ENCODE measurements at regions not wholly inside any gene's neighbourhood (a gene's known extent, or its start where the extent isn't known, plus 50 kb on each side); places are given as distances from the start of the nearest gene placed in this dataset.
"Not testable (repeated sequence)": the region's sequence is repeated elsewhere in the genome, so short reads cannot be mapped to it uniquely, and the experiment has no call there.

GRCh38 chr12:82529101-82529500 is 157.6 kb upstream of the TMTC2 start:
- DNase-seq = no peak

DNA sequence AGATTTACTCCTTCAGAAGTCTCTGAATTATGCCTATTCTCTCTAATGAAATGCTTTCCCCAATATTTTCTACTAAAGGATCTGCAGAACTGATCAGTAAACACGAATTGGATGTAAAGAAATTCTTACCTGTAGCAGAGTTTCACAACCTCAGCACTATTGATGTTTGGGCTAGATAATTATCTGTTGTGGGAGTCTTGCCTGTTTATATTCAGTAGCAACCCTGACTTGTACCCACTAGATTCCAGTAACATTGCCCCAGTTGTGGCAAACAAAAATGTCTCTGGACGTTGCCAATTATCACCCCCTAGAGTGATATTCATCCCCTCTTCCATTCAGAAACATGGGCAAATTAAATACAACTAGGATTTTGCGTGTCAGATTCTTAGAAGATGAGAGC is 156.8 kb upstream of the TMTC2 start:
- DNase-seq = no peak

- DNase-seq = no peak
These were observed 156.3 kb upstream of the TMTC2 start for GRCh38 chr12:82530394-82530793.

DNA sequence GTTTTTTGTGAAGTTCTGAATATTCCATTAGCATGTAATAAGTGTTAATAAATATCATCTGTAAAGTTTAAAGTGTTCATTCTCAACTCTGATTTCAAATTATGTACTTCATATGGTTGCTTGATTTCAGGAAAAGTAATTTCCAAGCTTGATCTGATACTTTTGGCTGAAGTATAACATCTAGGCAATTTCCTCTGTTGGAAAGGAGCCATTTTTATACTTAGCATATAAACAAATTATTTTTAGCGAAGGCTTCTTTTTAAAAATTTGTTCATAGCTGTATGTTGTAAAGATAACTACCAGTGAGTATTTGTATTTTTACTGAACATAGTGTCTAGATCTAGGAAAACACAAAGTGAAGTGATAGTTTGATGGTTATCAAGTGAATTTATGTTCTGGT is 153.4 kb upstream of the TMTC2 start:
- DNase-seq = no peak

DNA sequence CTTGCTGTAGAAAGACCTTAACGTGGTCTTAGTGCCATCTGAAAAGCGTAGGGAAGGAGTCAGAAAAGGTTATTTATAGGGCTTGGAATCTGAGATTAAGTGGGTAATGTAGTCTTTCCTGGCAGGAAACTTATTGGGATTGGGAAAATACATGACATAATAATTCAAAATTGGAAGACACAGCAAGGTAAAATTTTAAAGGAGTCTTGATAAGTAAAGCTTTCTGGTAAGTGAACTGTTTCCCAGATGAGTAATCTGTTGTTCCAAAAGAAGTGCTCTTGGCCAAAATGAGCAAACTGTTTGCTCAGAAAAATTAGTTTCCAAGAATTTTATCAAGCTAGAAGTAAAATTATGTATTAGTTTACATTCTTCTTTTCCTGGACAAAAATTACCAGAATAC is 149.3 kb upstream of the TMTC2 start:
- no peak for DNase-seq

DNA sequence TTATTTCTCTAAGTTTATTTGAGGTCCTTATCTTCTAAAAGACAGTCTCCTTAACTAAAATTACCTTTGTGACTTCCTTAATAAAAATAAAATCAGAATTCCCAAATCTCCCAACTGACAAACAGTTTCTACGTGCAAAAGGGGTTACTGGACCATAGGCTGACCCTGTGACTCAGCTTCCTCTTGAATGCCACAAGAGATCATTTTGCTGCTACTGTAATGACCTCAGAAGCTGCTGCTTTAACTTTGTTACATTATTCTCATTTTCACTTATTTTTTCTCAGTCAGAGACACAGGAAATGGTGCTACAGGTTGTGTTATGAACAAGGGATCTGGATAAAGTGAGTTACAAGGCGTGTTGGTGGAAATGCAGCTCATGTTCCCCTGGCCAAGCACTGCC is 132.2 kb upstream of the TMTC2 start:
- no peak for DNase-seq

- no peak for DNase-seq
These were observed 131.0 kb upstream of the TMTC2 start for GRCh38 chr12:82555699-82556098.

DNA sequence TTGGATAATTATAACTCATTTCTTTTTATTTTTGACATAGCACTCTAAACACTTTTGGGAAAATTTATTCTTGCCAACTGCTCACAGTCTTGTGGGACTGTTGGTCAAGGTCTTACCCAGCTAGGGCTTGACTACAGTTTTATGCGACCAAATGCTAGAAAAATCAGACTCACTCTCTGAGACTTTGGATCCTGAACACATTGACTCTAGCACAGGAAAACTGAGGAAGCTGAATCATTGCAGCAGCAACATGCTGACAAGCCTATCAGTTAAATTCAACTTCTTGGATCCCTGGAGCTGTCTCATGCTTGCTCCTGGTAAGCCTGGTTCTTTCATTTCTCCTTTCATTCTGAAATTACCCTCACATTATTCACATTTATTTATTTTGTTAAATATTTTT is 120.7 kb upstream of the TMTC2 start:
- no peak for DNase-seq

DNA sequence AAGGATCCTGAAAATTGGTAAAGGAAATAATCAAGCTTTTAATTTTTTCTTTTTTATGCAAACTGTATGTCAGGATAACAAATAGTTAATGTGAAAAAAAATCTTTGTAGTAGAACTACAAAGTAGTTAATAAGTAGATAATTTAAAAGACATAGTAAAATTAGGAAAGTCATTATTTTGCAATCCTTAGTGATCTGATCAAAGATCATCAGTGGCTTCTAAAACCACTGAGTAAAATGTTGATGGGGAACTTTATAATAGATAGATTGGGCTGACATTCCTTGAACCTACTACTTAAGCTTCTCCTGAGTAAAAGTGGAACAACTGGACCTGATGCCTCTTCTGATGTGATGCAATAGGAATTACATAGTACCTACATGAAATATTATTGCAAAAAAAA is 119.0 kb upstream of the TMTC2 start:
- DNase-seq = no peak

- no peak for DNase-seq
These were observed 112.5 kb upstream of the TMTC2 start for GRCh38 chr12:82574191-82574590.

- DNase-seq = no peak
These were observed 108.0 kb upstream of the TMTC2 start for GRCh38 chr12:82578725-82579124.

DNA sequence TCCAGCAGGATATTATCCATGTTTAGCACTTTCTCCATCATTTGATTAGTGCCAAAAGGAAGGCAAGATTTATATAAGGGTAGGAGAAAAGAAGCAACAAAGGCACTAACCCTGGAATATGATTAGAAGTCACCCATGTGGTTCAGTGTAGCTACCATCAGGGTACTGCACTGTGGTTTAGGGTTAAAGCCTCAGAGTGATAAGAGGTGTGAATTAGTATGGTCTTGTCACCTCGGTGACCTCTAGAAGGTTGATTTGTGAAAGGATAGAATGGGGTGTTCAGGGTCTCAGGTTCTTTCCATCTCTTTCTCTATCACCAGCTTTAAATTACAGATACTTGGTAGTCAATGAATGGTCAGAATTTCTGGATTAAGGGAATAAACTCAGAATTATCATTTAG is 103.0 kb upstream of the TMTC2 start:
- DNase-seq = no peak

GRCh38 chr12:82593143-82593542 is 93.6 kb upstream of the TMTC2 start:
- DNase-seq = no peak

DNA sequence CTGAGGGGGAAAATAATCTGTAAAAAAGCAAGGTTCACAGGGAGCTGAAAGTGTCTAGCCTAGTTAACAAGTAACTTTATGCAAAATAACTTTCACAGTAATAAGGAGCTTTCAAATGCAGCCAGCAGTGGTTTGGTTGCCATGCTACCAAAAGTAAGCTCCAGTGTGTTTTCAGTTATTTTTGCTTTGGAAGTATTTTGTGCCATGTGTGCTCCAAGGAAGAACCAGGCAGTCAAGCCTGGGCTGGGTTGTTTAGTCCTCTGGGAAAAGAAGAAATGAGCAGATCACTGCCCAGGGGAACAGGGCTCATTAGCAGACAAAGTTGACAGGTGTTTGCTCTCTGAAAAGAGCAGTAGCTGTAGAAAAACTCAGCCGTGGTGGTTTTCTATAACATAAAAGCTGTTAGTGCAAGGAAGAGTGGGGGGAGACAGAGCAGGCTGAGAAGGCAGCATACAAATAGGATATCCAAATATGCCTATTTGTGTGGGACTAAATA is 92.8 kb upstream of the TMTC2 start:
- no peak for DNase-seq

DNA sequence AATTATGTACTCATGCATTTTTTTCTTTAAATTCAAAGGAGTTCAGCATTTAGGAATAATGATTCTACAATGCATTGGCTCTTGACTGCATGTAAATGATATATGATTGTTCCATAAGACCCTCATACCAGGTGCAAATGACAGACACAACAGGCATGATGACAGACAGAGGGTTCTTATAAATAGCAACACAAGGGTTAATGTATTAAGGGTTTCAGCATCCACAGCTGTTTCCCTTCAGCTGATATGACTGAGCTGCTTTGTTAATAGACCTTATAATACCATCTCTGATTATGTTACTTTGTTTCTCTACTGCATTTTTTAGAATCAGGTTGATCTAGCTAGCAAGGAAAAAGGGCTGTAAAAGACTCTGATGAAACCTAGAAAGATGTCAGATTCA is 90.8 kb upstream of the TMTC2 start:
- DNase-seq = no peak

- DNase-seq = no peak
These were observed 90.2 kb upstream of the TMTC2 start for GRCh38 chr12:82596483-82596882.

DNA sequence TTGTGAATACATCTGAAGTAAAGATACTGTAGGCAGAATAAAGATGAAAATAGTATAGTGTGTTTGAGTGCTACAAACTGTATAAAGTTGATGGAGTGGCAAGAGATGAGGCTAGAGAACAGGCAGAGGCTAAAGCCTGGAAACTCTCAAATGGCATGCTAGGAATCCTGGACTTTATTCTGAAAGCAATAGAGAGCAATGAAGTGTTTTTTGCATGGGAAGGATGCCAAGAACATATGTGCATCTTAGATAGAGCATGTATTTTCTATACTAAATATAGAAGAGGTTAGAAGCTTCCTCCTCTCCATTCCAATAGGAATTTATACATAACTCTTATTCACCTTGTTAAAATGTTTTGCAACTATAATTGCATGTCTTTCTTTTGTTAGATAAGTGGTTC is 86.3 kb upstream of the TMTC2 start:
- DNase-seq = no peak

DNA sequence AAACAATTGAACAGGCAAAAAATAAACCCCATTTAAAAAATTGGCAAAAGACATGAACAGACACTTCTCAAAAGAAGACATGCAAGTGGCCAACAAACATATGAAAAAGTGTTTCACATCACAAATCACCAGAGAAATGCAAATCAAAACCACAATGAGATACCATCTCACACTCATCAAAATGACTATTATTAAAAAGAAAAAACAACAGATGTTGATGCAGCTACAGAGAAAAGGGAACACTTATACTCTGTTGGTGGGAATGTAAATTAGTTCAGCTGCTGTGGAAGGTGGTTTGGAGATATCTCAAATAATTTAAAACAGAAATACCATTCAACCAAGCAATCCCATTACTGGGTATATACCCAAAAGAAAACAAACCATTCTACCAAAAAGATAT is 83.1 kb upstream of the TMTC2 start:
- not testable (repeated sequence) for DNase-seq

DNA sequence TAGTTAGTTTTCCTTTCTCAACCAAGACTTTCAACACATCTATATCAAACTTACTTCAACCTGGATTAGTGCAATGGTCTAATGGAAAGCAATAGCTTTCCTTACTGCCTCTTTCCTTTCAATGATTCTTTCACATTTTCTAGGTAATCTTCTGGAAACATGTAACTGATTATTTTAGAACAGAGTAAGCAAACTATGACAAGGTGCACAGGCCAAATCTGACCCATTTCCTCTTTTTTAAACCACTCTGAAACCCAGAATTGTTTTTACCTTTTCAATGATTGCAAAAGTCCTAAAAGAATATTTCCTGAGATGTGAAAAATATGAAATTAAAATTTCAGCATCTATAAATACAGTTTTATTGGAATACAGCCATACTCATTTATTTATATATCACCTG is 81.6 kb upstream of the TMTC2 start:
- DNase-seq = no peak

GRCh38 chr12:82608706-82609105 is 78.0 kb upstream of the TMTC2 start:
- no peak for DNase-seq

GRCh38 chr12:82609234-82609914 is 77.3 kb upstream of the TMTC2 start:
- DNase-seq = no peak

DNA sequence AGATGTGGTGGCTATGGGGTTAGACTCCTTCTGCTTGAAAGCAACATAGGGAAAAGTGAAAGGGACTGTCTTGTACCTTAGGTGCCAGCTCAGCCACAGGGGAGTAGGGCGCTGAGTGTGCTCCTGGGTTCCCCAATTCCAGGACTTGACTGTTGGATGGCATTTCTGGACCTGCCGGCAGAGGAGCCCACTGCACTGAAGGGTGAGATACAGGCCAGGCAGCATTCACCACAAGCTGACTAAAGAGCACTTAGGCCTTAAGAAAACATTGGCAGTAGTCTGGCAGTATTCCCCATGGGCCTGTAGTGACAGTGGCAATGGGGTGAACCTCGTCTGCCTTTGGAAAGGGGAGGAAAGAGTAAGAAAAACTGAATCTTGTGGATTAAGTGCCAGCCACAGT is 67.1 kb upstream of the TMTC2 start:
- no peak for DNase-seq

DNA sequence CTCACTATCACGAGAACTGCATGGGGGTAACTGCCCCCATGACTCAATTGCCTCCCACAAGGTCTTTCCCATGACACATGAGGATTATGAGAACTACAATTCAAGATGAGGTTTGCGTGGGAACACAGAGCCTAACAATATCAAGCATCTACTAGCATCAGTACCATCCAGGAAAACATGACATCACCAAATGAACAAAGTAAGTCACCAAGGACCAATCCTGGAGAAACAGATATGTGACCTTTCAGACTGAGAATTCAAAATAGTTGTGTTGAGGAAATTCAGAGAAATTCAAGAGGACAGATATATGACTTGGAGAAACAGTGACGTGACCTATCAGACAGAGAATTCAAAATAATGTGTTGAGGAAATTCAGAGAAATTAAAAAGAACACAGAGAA is 65.8 kb upstream of the TMTC2 start:
- DNase-seq = no peak

DNA sequence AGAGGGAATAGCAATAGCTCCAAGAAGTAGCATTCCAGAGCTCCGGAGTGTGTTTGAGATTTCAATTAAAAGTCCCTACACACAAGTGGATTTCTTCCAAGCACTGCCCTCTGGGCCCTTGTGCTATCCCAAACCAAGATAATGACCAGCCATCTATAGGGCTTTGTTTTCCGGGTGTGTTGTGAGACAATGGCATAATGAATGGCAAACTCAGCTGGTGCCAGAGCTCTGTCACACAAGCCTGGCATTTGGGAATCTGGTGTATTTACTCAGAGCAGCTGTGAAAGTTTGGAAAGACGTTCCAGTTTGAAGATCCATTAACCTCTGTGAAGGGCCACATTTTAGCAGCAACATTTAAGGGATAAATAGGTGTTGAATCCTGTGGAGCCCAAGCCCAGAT is 61.2 kb upstream of the TMTC2 start:
- no peak for DNase-seq

- DNase-seq = peak; percentile 4
These were observed 58.9 kb upstream of the TMTC2 start for GRCh38 chr12:82627799-82628198.

Measured in hematopoietic multipotent progenitor cell treated with erythropoietin and hydrocortisone succinate and interleukin-3 and kit ligand, for 4 days (in vitro differentiated cells).